IPS DF 4.7 (cell line): ENCODE measurements at regions not wholly inside any gene's neighbourhood (a gene's known extent, or its start where the extent isn't known, plus 50 kb on each side); places are given as distances from the start of the nearest gene placed in this dataset.

Experiments used
- DNase-seq: peaks from one replicate; pipeline ENCODE4 v3.0.0-alpha.2; 2013; ENCODE audit warnings: low spot score; ENCODE audit errors: extremely low read depth

GRCh38 chr17:73982871-73983270, 220.6 kb upstream of the RPL38 start:
- DNase-seq: no peak

- DNase-seq: no peak
Measured at GRCh38 chr17:73983621-73984400, 219.7 kb upstream of the RPL38 start.

GRCh38 chr17:73984941-73985340, 218.5 kb upstream of the RPL38 start:
- no peak for DNase-seq

GRCh38 chr17:73985466-73986015, 217.9 kb upstream of the RPL38 start:
- no peak for DNase-seq

GRCh38 chr17:73986641-73987177, 216.8 kb upstream of the RPL38 start:
- no peak for DNase-seq

GRCh38 chr17:73987395-73987794, 216.1 kb upstream of the RPL38 start:
- DNase-seq: no peak

GRCh38 chr17:73987845-73988509, 215.5 kb upstream of the RPL38 start:
- no peak for DNase-seq

GRCh38 chr17:73989671-73990070, 213.8 kb upstream of the RPL38 start:
- no peak for DNase-seq

GRCh38 chr17:73990290-73990689, 213.2 kb upstream of the RPL38 start:
- no peak for DNase-seq

- DNase-seq: no peak
Measured at GRCh38 chr17:73991260-73991659, 212.2 kb upstream of the RPL38 start.

- no peak for DNase-seq
Measured at GRCh38 chr17:73994946-73995345, 208.5 kb upstream of the RPL38 start.

GRCh38 chr17:73997059-73997458, 206.4 kb upstream of the RPL38 start:
- no peak for DNase-seq

- no peak for DNase-seq
Measured at GRCh38 chr17:73998249-73998648, 205.2 kb upstream of the RPL38 start.

- peak; percentile 53 for DNase-seq
Measured at GRCh38 chr17:73998653-73999645, 204.5 kb upstream of the RPL38 start.

- no peak for DNase-seq
Measured at GRCh38 chr17:74001145-74001544, 202.3 kb upstream of the RPL38 start.

- DNase-seq: no peak
Measured at GRCh38 chr17:74002241-74002640, 201.2 kb upstream of the RPL38 start.

GRCh38 chr17:74004056-74004455, 199.4 kb upstream of the RPL38 start:
- DNase-seq: no peak

GRCh38 chr17:74005790-74006189, 197.7 kb upstream of the RPL38 start:
- DNase-seq: no peak

- DNase-seq: no peak
Measured at GRCh38 chr17:74006371-74006770, 197.1 kb upstream of the RPL38 start.

GRCh38 chr17:74008196-74008595, 195.3 kb upstream of the RPL38 start:
- DNase-seq: peak; percentile 30

GRCh38 chr17:74009056-74009625, 194.3 kb upstream of the RPL38 start:
- DNase-seq: no peak
